HepG2 (cell line): ENCODE measurements at regions not wholly inside any gene's neighbourhood (a gene's known extent, or its start where the extent isn't known, plus 50 kb on each side); places are given as distances from the start of the nearest gene placed in this dataset.

Experiments used
- ETS1 ChIP-seq: sonication (generic); formaldehyde crosslinking; IDR thresholded peaks from 2 replicates; pipeline ENCODE4 v1.4.0; 2020; ENCODE audit warnings: missing genetic modification reagents
- FOXA3 ChIP-seq: IDR thresholded peaks from 2 replicates; pipeline ENCODE4 v1.6.1; 2016; ENCODE audit warnings: missing genetic modification reagents, missing compliant biosample characterization
- GPBP1L1 ChIP-seq: sonication (generic); formaldehyde crosslinking; IDR thresholded peaks from 2 replicates; pipeline ENCODE4 v1.5.0; 2020; ENCODE audit warnings: mild to moderate bottlenecking, missing genetic modification reagents
- HIC2 ChIP-seq: sonication (generic); formaldehyde crosslinking; IDR thresholded peaks from 2 replicates; pipeline ENCODE4 v1.9.0; 2022; ENCODE audit warnings: low read depth, missing genetic modification reagents
- KLF11 ChIP-seq: IDR thresholded peaks from 2 replicates; pipeline ENCODE4 v1.6.1; 2016; ENCODE audit warnings: missing compliant biosample characterization
- NFE2L2 ChIP-seq: fragments of 150-350 bp; IDR thresholded peaks from 2 replicates; pipeline ENCODE4 v1.6.1; 2014; ENCODE audit warnings: low read length
- NPAS2 ChIP-seq: sonication (generic); formaldehyde crosslinking; IDR thresholded peaks from 2 replicates; pipeline ENCODE4 v1.8.0; 2022; ENCODE audit warnings: mild to moderate bottlenecking, missing genetic modification reagents, borderline replicate concordance
- SAP130 ChIP-seq: IDR thresholded peaks from 2 replicates; pipeline ENCODE4 v1.6.1; 2016; ENCODE audit warnings: low read depth
- SMAD3 ChIP-seq: sonication (generic); formaldehyde crosslinking; IDR thresholded peaks from 2 replicates; pipeline ENCODE4 v1.4.0; 2020; ENCODE audit warnings: missing genetic modification reagents
- ZBTB14 ChIP-seq: sonication (generic); formaldehyde crosslinking; IDR thresholded peaks from 2 replicates; pipeline ENCODE4 v1.4.0; 2020; ENCODE audit warnings: missing genetic modification reagents
- ZHX1 ChIP-seq: sonication (generic); formaldehyde crosslinking; IDR thresholded peaks from 2 replicates; pipeline ENCODE4 v1.8.1; 2022; ENCODE audit warnings: low read depth, mild to moderate bottlenecking, missing genetic modification reagents
- ZNF512B ChIP-seq: sonication (generic); formaldehyde crosslinking; IDR thresholded peaks from 2 replicates; pipeline ENCODE4 v1.5.1; 2020; ENCODE audit warnings: missing genetic modification reagents, mild to moderate bottlenecking, borderline replicate concordance
- ZNF547 ChIP-seq: sonication (generic); formaldehyde crosslinking; IDR thresholded peaks from 2 replicates; pipeline ENCODE4 v1.5.1; 2020; ENCODE audit warnings: mild to moderate bottlenecking, missing genetic modification reagents
- ZNF614 ChIP-seq: IDR thresholded peaks from 2 replicates; pipeline ENCODE4 v1.6.1; 2018; ENCODE audit warnings: missing biosample characterization, missing genetic modification reagents, inconsistent platforms, borderline replicate concordance
- ZNF709 ChIP-seq: sonication (generic); formaldehyde crosslinking; IDR thresholded peaks from 2 replicates; pipeline ENCODE4 v1.5.0; 2020; ENCODE audit warnings: mild to moderate bottlenecking, missing genetic modification reagents
- ZNF768 ChIP-seq: sonication (generic); formaldehyde crosslinking; IDR thresholded peaks from 2 replicates; pipeline ENCODE4 v1.4.0; 2020; ENCODE audit warnings: missing genetic modification reagents
- ZNF780A ChIP-seq: sonication (generic); formaldehyde crosslinking; IDR thresholded peaks from 2 replicates; pipeline ENCODE4 v1.8.0; 2022; ENCODE audit warnings: mild to moderate bottlenecking, missing genetic modification reagents, moderate library complexity
- ZNF790 ChIP-seq: sonication (generic); formaldehyde crosslinking; IDR thresholded peaks from 2 replicates; pipeline ENCODE4 v1.8.0; 2022; ENCODE audit warnings: missing genetic modification reagents, mild to moderate bottlenecking, borderline replicate concordance

- no peak for TF ChIP-seq SMAD3 (CRISPR knock-in tag)
- TF ChIP-seq SAP130 (CRISPR knock-in tag): peak; percentile 81
- TF ChIP-seq NPAS2: no peak
- TF ChIP-seq ZNF790 (CRISPR knock-in tag): no peak
- TF ChIP-seq GPBP1L1 (CRISPR knock-in tag): no peak
- TF ChIP-seq ZNF709 (CRISPR knock-in tag): no peak
- no peak for TF ChIP-seq ZNF547
- no peak for TF ChIP-seq HIC2 (CRISPR knock-in tag)
- TF ChIP-seq ZBTB14: no peak
- peak; percentile 78; the same call in 1 of the 2 replicates for TF ChIP-seq ZNF614 (CRISPR knock-in tag)
- TF ChIP-seq ZNF512B: no peak
- TF ChIP-seq KLF11 (CRISPR knock-in tag): peak; percentile 71; the same call in 1 of the 2 replicates
- no peak for TF ChIP-seq NFE2L2
- TF ChIP-seq ZNF768 (CRISPR knock-in tag): no peak
- peak; percentile 29; the same call in 1 of the 2 replicates for TF ChIP-seq FOXA3 (CRISPR knock-in tag)
- no peak for TF ChIP-seq ETS1 (CRISPR knock-in tag)
- TF ChIP-seq ZNF780A (CRISPR knock-in tag): no peak
- no peak for TF ChIP-seq ZHX1 (CRISPR knock-in tag)
These were observed 72.4 kb upstream of the VSTM5 start (continued) for GRCh38 chr11:93922830-93923229.
